ENCODE measurements at regions not wholly inside any gene's neighbourhood (a gene's known extent, or its start where the extent isn't known, plus 50 kb on each side); places are given as distances from the start of the nearest gene placed in this dataset.
"Not testable (repeated sequence)": the region's sequence is repeated elsewhere in the genome, so short reads cannot be mapped to it uniquely, and the experiment has no call there.

DNA sequence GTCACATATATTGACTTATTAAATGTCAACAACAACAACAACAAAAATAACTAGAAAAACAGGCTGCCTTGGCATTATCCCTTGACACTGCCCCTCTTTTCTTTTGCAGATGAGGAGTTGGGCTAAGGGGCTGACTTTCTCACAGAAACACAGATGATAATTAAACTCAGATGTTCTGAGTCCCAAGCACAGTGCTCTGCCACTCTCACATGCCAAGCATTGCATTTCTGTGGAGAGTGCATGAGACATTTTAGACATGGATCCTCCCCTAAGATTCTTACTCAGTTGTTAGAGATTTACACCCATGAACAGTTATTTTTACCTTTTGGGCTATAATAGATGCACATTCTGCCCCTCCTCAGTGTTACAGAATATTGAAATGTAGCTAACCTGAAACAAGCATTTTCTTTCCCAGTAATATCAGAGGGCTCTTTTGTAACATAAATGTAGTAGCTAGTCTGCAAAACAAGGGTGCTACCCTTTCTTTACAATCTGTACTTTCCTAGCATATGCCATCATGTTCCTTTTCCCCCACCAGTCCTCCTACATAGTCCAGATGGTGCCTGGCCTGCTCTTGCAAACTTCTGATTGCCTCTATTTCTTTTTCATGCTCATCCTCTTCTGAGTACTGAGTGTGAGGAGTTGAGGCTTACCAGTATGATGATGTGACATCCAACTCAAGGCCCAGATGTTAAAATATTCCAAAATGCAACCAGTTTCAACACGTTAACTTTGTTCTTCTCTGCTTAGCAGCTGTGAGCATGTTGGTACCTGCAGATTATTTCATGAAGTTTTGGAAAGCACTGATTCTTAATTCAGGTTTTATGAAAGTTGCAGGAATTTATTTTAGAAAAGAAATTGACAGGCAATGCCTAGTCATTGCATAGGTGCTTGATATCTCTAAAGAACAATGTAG, 125.0 kb upstream of the ATP2B1 start:
- DNase-seq: no peak

- no peak for DNase-seq
Observed at GRCh38 chr12:89832336-89832735, 123.7 kb upstream of the ATP2B1 start.

GRCh38 chr12:89831310-89832095, 122.9 kb upstream of the ATP2B1 start:
- no peak for DNase-seq

GRCh38 chr12:89829434-89829975, 120.9 kb upstream of the ATP2B1 start:
- no peak for DNase-seq

- DNase-seq: no peak
Observed at GRCh38 chr12:89828575-89828974, 119.9 kb upstream of the ATP2B1 start.

- no peak for DNase-seq
Observed at GRCh38 chr12:89827592-89827991, 119.0 kb upstream of the ATP2B1 start.

DNA sequence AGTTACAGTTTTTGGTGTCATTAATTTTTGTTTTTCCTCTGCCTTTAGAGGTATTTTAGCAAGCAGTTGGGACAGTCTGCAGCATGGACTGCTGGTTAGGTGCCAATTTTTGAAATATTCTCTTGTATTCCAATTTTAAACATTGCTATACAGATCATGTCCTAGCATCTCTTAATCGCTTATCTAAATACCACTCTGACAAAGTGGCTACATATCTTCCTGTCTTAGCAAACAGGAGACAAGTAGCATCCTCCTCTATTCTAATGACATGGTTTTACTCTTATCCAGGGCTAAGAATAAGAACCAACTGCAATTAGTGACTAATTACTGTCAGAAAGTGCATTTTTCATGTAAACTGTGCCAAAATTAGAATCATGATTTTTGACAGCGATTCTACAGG, 117.8 kb upstream of the ATP2B1 start:
- DNase-seq: no peak

- no peak for DNase-seq
Observed at GRCh38 chr12:89825591-89826449, 117.2 kb upstream of the ATP2B1 start.

DNA sequence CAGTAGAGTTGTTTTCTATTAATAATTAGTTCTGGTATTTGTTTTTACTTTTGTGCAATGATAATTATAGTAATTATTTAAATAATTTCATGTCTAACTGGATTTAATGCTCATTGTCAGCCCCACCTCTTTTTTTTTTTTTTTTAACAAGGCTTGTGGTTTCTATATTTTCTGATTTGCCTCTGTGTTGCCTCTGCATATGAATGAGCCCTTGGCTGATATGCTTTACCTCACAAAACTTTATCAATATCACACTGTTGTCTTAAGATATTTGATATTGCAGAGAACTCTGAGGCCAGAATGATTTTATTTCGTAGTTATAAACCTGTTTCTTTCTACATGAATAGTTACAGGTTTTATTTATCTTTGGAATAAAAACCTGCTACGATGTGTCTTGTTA, 116.2 kb upstream of the ATP2B1 start:
- no peak for DNase-seq

DNA sequence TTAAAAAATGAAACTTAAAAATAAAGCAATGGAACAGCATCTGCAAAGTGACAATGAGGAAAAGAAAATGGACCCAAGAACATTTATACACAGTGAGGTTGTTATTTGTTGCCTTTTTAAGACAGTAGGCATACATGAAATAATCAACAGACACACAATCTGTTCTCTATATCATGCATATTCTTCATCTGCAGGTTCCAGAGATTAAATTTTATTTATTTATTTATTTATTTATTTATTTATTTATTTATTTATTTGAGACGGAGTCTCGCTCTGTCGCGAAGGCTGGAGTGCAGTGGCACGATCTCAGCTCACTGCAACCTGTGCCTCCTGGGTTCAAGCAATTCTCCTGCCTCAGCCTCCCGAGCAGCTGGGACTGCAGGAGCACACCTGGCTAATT, 114.4 kb upstream of the ATP2B1 start:
- not testable (repeated sequence) for DNase-seq

GRCh38 chr12:89821896-89822295, 113.3 kb upstream of the ATP2B1 start:
- DNase-seq: no peak

DNA sequence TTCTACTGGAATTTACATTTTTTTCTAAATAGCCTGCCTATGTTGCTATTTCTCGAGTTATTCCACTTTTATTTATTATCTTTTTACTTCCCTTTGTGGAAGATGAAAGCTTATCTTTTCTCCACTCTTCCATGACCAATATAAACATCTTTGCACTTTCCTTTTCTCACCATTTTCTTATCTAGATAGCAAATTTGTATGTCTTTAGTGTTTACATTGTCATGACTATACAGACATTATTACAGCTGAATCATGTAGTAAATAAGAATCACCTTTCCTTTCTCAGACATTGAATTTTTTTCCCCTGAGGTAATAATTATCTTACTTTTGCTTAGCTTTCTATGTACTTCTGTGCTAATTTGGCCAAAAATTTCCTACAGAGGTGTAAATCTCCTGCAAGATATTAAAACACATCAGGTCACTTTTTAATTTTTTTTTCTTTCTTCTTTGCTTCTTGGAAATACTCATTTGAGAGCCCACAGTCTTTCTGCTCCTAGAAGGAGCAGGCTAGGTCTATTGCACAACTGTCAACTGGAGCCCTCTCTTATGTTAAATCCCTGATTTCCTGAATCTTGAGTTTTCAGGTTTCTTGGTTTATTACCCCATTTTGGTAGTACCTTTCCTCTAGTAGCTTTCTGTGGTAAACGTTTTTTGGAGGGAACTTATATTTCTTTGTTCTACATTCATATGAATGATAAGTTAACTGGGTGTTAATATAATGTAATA, 109.0 kb upstream of the ATP2B1 start:
- no peak for DNase-seq

DNA sequence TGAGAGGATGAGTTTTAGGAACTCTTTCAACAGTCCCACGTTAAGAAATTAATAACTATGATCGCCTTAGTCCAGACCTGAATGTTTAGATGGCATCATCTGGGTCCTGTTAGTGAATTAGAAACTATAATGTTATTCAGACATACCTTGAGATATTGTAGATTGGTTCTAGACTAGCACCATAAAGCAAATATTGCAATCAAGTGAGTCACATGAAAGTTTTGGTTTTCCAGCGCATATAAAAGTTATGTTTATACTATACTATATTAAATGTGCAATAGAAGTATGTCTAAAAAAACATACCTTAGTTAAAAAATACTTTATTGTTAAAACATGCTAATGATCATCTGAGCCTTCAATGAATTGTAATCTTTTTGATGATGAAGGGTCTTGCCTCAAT, 106.6 kb upstream of the ATP2B1 start:
- DNase-seq: no peak

GRCh38 chr12:89803412-89803811, 94.8 kb upstream of the ATP2B1 start:
- DNase-seq: no peak

- no peak for DNase-seq
Observed at GRCh38 chr12:89801284-89801683, 92.6 kb upstream of the ATP2B1 start.

DNA sequence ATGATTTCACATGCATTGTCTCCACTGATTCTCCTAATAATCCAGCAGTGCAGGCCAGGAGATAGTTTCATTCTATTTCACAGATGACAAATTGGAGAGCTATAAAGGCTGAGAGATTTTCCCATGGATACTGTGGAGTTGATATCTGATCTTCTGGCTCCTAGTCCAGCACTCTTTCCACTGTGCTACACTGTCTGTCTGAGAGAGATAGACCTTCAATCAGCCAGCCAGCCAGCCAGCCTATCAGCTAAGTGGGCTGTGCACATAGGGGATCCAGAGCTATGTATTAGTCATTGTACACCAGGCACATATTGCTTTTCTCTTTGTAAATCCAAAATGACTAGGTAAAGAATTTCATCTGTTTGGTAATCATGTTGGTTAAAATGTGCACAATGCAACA, 91.8 kb upstream of the ATP2B1 start:
- DNase-seq: no peak

DNA sequence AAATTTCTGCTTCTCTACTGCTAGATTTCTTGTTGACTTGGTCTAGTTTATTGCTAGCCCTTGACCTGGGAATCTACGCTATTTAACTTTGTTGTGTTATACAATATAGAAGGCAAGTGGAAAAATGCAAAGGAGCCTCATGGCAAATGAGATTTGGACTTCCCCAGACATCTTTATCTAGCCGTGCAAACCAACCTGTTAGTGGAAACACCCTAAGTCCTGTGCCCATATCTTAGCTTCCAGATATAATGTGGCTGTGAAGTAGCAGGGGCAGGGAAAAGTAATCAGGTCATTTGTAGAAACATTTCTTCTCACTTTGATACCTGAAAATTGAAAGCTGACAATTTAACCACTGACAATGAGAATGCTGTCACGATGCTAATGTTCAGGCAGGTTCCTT, 90.7 kb upstream of the ATP2B1 start:
- DNase-seq: no peak

DNA sequence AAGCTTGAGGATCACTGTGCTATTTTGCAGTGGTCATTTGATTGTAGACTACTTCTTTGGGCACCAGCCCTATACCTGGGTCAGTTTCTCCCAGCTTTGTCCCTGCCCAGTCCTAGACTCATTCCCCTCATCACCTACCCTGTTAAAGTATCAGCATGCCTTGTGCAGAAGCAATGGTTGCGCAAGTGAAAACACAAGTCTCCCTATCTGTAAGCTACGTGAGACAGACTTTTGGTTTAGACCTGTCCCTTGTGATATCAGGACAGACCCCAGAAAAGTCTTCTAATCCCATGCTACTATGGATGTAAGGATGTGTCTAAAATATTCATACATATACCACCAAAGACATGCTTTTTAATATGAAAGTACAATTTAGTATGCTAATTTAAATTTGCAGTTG, 88.8 kb upstream of the ATP2B1 start:
- no peak for DNase-seq

GRCh38 chr12:89796798-89797382, 88.3 kb upstream of the ATP2B1 start:
- DNase-seq: no peak

GRCh38 chr12:89793946-89794345, 85.3 kb upstream of the ATP2B1 start:
- no peak for DNase-seq

GRCh38 chr12:89791286-89791685, 82.6 kb upstream of the ATP2B1 start:
- DNase-seq: no peak

GRCh38 chr12:89789862-89790261, 81.2 kb upstream of the ATP2B1 start:
- no peak for DNase-seq

Data from activated CD4-positive, alpha-beta T cell treated with anti-CD3 and anti-CD28 coated beads for 1 hour (primary cell).